GM23338 (cell line): ENCODE measurements at regions not wholly inside any gene's neighbourhood (a gene's known extent, or its start where the extent isn't known, plus 50 kb on each side); places are given as distances from the start of the nearest gene placed in this dataset.

Experiments used
- CREB1 ChIP-seq: fragments of 250-450 bp; sonication (Bioruptor Pico); IDR thresholded peaks from 2 replicates; pipeline ENCODE4 v1.5.0; 2020; ENCODE audit warnings: low read depth, mild to moderate bottlenecking, moderate library complexity
- CTCF ChIP-seq, 2 experiments: fragments of 200-600 bp in 1 of 2; sonication (generic) in 1 of 2; conservative IDR thresholded peaks; 2 replicates each; pipeline versions ENCODE4 v1.5.1 to v1.6.1; 2016 to 2017; ENCODE audit warnings: antibody characterized with exemption in 2 of 2, low read depth in 2 of 2, mild to moderate bottlenecking in 2 of 2, moderate library complexity in 1 of 2
- ETS1 ChIP-seq: IDR thresholded peaks from 2 replicates; pipeline ENCODE4 v1.6.1; 2016; ENCODE audit warnings: antibody characterized with exemption
- EZH2 ChIP-seq: fragments of 200-600 bp; sonication (generic); IDR thresholded peaks from one replicate; pipeline ENCODE4 v1.8.0; 2017; ENCODE audit warnings: antibody characterized with exemption, mild to moderate bottlenecking, low read depth; ENCODE audit not compliant: unreplicated experiment
- EZH2phosphoT487 ChIP-seq: fragments of 200-600 bp; sonication (generic); IDR thresholded peaks from one replicate; pipeline ENCODE4 v1.8.1; 2018; ENCODE audit warnings: antibody characterized with exemption; ENCODE audit not compliant: unreplicated experiment
- JUNB ChIP-seq: IDR thresholded peaks from one replicate; pipeline ENCODE4 v1.6.1; 2016; ENCODE audit warnings: antibody characterized with exemption; ENCODE audit not compliant: unreplicated experiment
- NANOG ChIP-seq: IDR thresholded peaks from 2 replicates; pipeline ENCODE4 v1.6.1; 2016; ENCODE audit warnings: antibody characterized with exemption, borderline replicate concordance
- POLR2AphosphoS5 ChIP-seq: IDR thresholded peaks from 2 replicates; pipeline ENCODE4 v1.6.1; 2016; ENCODE audit warnings: antibody characterized with exemption, low read depth
- REST ChIP-seq: IDR thresholded peaks from one replicate; pipeline ENCODE4 v1.6.1; 2018; ENCODE audit warnings: antibody characterized with exemption; ENCODE audit not compliant: unreplicated experiment
- STAT1 ChIP-seq: IDR thresholded peaks from one replicate; pipeline ENCODE4 v1.6.1; 2016; ENCODE audit warnings: antibody characterized with exemption; ENCODE audit not compliant: unreplicated experiment
- ZNF114 ChIP-seq: fragments of 250-450 bp; sonication (Bioruptor Pico); IDR thresholded peaks from 2 replicates; pipeline ENCODE4 v1.5.0; 2020; ENCODE audit warnings: mild to moderate bottlenecking, moderate library complexity
- ZNF462 ChIP-seq: fragments of 250-450 bp; sonication (Bioruptor Pico); IDR thresholded peaks from 2 replicates; pipeline ENCODE4 v1.5.0; 2020; ENCODE audit warnings: mild to moderate bottlenecking, moderate library complexity

GRCh38 chr6:166778046-166778445 lies 151.0 kb upstream of the RPS6KA2 start:
- TF ChIP-seq CTCF (conservative IDR thresholded peaks at IDR 0.05; ENCODE audit: low read depth in 2 of 2) = no peak
- TF ChIP-seq STAT1 = no peak
- TF ChIP-seq EZH2phosphoT487 = no peak
- no peak for TF ChIP-seq EZH2
- TF ChIP-seq JUNB = no peak
- TF ChIP-seq REST = no peak
- TF ChIP-seq POLR2AphosphoS5 = no peak
- no peak for TF ChIP-seq ZNF114 (CRISPR knock-in tag)
- no peak for TF ChIP-seq ZNF462
- no peak for TF ChIP-seq NANOG
- no peak for TF ChIP-seq ETS1
- TF ChIP-seq CREB1 (CRISPR knock-in tag) = no peak
